Stimulated activated CD4-positive, alpha-beta T cell treated with anti-CD3 and anti-CD28 coated beads, TNF-alpha, amount 100 ng/mL, for 4 hours (primary cell): ENCODE measurements at regions not wholly inside any gene's neighbourhood (a gene's known extent, or its start where the extent isn't known, plus 50 kb on each side); places are given as distances from the start of the nearest gene placed in this dataset.
A peak's percentile ranks its signal among the peaks of the same experiment; 100 is the strongest.

ENCODE experiments used
- DNase-seq, 3 experiments: peaks; one replicate each; pipeline ENCODE4 v3.0.0-alpha.2; 2020; ENCODE audit warnings: low read depth in 3 of 3

GRCh38 chr1:34478515-34479076 lies 276.3 kb upstream of the GJB5 start:
- DNase-seq = no peak

GRCh38 chr1:34479731-34480130 lies 275.1 kb upstream of the GJB5 start:
- DNase-seq = no peak

- no peak for DNase-seq
Measured at GRCh38 chr1:34488080-34488708, 266.7 kb upstream of the GJB5 start.

- no peak for DNase-seq
Measured at GRCh38 chr1:34500451-34500850, 254.4 kb upstream of the GJB5 start.

DNA sequence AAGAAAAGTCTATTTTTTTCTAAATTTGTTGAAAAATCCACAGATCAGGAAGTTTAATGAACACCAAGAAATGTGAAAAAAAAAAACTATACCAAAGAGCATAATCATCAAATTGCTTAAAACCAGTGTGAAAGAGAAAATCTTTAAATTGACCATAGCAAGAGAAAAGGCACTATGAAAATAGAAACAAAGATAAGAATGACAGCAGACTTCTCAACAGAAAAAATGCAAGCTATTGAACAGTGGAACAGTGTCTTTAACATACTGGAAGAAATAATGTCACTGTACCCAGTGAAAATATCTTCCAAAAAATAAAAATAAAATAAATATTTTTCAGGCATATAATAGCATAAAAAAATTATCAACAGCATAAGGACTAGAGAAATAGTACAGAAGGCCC lies 243.0 kb upstream of the GJB5 start:
- no peak for DNase-seq

DNA sequence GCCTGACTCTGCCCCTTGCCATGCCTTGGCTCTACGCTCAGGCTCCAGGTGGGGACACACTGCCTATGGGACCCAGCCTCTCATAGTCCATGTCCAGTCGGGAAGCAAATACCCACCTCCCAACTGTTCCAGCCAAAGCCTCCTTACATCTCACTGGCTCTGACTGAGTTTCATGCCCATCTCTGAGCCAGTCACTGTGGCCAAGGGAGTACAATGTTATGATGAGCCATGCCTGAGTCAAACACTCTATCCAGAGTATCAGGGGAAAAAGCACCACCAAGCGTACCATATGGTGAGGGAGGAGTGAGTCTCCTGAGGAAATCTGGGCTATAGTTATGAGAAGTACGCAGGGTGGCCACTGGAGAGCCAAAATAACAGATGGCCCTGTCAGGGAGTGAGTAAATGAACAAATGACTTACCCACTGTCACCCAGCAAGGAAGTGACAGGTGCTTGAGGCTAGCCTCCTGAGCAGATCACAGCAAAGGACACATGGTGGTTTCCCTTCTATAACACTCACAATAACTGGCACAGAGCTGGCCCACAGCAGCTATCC lies 236.6 kb upstream of the GJB5 start:
- no peak for DNase-seq

DNA sequence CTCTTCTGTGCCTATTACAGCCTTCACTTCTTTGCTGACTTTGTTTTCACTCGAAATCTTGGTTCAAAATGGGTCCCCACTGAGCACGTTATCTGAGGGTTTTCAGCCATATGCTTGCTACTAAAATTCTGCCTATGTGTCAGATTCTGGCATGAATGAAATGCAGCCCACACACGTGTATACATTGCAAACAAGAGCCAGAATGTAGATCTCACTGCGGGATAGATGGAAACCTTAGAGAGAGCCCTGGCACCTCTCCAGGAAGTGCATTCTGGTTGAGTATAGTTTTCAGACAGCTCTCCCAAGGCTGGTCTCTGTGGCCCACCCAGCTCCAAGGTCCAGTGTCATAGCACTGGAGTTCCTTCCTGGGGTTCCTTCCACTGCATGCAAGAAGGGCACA lies 234.7 kb upstream of the GJB5 start:
- no peak for DNase-seq

- DNase-seq = no peak
Measured at GRCh38 chr1:34524783-34525182, 230.1 kb upstream of the GJB5 start.

DNA sequence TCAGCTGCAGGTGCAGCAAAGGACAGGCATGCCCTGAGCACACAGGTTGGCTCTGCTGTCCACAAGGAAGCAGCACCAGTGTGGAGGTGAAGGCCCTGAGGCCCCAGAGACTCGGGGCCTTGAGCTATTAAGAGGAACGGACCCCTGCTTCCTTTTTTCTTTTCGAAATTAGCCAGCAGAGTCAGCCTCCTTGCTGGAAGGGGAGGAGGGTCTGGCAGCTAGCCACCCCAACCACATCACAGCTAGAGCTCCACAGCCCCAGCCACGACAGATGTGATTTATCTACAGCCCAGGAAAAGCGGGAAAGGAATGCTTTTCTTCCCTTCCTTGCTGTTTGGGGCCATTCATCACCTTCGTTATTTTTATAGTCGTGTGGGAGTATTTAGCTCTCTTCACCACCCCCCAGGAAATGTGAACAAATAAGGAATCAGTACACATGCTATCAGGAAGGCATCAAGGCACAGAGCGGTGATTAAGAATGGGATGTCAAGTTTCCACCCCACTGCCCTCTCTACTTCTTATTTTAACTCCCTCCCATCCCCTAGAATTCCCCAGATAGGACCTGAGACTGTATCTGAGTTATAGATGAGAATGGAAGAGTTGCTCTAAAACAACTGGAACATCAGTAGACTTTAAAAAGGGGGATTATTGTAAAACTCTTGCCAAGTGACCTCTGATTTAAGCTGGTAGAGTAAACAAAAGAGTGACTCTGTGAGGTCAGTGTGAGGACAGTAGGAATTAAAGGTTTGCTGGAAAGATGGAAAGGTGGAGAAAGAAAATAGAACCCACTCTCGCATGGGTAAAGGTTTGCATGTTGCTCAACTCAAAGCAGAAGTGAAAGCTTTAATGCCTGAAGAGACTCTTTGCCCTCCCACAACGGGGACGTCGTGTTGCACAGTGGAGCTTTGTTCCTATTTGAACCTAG lies 224.7 kb upstream of the GJB5 start:
- DNase-seq = no peak

GRCh38 chr1:34532113-34532512 lies 222.7 kb upstream of the GJB5 start:
- DNase-seq = no peak

DNA sequence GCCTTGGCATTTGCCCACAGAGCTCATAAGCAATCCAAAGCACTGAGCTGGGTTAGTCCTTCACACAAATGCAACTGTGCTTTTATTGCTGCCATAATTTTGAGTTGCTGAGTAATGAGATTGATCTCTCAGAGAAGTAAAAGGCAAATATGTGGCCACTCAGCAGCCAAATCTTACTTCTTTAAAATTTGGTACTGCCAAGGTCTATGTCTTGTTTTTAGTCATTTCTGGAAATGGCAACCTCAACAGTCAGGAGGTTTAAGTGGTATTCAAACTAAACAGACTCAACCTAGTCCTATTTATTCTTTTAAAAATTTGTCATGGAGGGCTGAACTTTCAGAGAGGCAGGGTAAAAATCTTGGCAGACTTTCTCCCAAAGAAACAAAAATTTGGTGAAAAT lies 216.4 kb upstream of the GJB5 start:
- DNase-seq = no peak

GRCh38 chr1:34547046-34547674 lies 207.7 kb upstream of the GJB5 start:
- no peak for DNase-seq

DNA sequence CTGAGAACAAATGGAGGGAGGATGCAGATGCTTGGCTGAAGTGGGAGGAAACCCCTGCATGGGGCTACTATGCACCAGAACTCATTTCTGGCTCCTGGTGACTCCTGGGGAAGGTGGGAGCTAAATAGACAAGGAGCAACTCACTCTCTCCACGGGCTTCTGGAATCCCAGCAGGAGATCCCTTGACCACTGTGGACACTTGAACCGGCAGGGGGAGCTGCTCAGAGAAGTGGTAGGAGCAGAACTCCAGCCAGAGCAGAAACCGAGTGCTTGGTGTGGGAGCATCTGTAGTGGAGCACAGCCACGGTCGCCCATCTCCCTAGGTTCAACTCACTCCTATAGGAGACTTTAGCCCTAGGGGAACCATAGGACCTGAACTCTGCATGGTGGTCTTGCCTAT lies 205.6 kb upstream of the GJB5 start:
- no peak for DNase-seq

GRCh38 chr1:34578306-34578705 lies 176.5 kb upstream of the GJB5 start:
- no peak for DNase-seq

DNA sequence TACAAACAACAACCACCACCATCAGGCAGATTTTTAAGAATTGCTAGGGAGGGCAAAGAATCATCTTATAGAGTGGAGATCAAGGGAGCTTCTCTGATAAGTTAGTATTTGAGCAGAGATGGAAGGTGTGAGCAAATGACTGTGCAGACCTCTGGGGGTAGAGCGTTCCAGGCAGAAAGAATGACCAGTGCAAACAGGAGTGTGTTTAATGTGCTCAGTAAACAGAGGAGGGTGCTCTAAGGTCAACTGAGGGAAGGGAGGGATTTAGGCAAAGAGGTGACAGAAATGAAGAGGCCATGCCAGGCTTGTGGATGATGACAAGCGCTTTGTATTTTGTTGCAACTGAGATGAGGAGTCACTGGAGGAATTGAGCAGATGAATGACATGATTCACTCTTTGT lies 172.5 kb upstream of the GJB5 start:
- no peak for DNase-seq

DNA sequence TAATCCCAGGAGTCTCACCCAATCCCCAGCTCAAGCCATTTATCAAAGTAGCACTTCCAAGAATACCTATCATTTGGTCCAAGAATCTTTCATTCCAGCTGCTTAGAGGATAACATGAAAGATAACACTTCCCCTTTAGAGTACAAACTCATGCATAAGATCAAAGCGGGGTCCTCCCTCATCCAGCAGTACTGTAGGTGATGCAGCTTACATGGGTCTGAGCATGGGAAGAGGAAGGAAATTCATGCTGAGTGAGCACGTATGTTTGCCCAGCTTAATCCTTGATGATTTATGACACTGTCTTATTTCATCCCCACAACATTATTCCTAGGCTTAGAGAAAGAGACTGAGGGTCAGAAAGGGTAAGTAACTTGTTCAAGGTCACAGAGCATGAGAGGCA lies 167.1 kb upstream of the GJB5 start:
- DNase-seq = no peak

GRCh38 chr1:34590211-34590623 lies 164.6 kb upstream of the GJB5 start:
- DNase-seq = no peak

GRCh38 chr1:34591751-34592629 lies 162.9 kb upstream of the GJB5 start:
- DNase-seq = no peak

GRCh38 chr1:34597877-34598514 lies 156.9 kb upstream of the GJB5 start:
- peak in 1 of 3 experiments; percentile 6 for DNase-seq

DNA sequence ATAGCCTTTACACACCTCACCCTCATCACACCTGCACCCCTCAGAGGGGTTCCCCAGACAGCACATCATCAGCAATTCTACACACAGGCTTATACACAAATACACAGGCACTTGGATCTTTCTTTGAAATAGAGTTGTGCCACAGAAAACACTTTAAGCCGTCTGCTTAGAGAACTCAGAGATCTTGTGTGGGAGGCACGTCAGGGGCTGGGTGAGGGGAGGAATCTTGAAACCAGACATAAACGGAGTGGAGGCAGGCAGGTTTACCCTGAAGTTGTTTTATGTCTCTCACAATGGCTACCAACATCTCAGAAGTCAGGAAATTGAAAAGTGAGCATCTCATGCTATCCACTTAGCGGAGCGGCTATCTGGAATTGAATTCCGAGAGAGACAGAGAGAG lies 151.9 kb upstream of the GJB5 start:
- no peak for DNase-seq

DNA sequence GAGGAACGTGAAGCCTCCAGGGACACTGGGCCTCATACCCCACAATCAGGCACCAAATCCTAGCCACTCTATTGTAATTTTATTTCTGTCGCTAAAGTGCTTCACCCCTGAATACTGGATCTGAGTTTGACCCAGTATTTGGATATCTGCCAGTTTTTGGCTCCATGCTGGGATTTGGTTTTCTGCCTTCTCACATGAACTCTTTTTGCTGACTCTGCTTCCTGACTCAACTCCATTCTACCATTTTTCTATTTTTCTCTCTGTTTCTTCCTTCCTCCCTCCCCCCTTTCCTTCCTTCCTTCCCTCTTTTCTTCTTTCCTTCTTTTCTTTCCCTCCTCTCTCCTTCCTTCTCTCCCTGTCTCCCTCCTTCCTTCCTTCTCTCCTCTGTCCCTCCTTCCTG lies 151.3 kb upstream of the GJB5 start:
- DNase-seq = no peak
